ENCODE measurements at regions not wholly inside any gene's neighbourhood (a gene's known extent, or its start where the extent isn't known, plus 50 kb on each side); places are given as distances from the start of the nearest gene placed in this dataset.

DNA sequence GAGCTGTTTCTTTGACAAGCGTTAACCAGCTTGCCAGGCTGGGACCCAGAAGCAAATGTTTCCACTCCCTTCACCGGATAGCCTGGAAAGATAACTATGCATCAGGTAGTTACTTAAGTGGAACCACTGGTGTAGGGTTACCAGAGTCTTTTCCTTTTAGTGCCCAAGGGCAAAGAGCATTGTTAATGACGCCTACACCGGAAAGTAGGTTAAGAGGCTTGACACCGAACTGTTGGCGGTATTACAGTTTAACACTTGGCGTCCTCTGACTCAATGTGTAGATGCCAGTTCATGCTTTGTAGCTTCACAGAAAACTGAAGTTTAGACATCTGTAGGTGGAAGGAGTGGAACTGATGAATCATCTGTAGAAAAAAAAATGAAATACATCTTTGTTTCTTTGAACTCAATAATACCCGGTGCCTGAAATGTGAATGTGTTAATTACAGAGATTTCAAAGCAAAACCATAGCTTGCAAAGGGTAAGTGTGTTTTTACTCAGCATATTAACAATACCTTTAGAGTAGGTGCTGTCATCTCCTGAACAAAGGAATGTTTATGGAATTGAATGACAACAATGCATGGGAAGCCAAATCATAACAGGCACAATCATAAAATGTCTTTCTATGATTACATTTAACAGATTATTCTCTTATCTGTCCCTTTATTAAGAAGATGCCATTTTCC, 426.7 kb upstream of the SALL1 start:
- no peak for DNase-seq
- H3K4me3 Mint-ChIP-seq: no peak overlapping the region
- H3K9me3 Mint-ChIP-seq: peaks cover 5% of the 10 kb centered on the region
- no peaks in the 10 kb centered on the region for H3K36me3 Mint-ChIP-seq
- no peak overlapping the region for H3K27ac Mint-ChIP-seq
- no peaks in the 10 kb centered on the region for H3K27me3 Mint-ChIP-seq
- no peaks in the 10 kb centered on the region for H3K4me1 Mint-ChIP-seq

DNA sequence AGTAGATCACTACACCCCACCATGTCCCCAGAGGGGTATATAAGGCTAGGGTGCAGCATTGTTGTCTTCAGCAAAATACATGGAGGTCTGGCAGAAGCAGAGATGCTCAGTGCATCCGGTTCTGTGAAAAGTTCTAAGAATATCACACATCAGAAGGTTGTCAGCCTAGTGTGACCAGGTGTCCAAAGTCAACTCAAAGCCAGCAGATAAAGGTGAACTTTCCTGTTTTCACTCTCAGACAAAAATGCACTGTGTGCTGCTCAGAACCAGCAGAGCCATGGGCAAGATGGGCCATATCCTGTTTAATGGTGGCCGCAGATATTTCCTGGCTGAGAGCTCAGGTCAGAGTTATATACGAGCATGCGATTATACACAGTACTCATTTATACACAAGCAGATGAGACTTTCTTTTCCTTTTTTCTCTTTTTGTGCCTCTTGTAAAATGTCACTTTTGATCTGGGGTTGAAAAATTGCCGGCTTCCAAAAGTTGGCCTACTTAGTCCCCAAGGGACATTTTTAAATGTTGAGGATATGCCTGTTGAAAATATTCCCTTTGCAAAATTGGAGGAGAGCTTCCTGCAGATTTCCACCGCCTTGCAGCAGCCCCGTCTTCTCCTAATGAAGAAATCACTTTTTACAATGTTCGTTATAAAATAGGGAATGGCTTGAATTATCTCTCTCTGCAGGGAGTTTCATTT, 425.6 kb upstream of the SALL1 start:
- H3K9me3 Mint-ChIP-seq: peaks cover 5% of the 10 kb centered on the region
- no peaks in the 10 kb centered on the region for H3K36me3 Mint-ChIP-seq
- no peak overlapping the region for H3K4me3 Mint-ChIP-seq
- H3K27me3 Mint-ChIP-seq: no peaks in the 10 kb centered on the region
- no peak overlapping the region for H3K27ac Mint-ChIP-seq
- DNase-seq: no peak
- H3K4me1 Mint-ChIP-seq: no peaks in the 10 kb centered on the region

- Mint-ChIP-seq H3K27me3 (no peaks in the 10 kb centered on the region), H3K36me3 (no peaks in the 10 kb centered on the region), H3K27ac (no peak overlapping the region), H3K4me3 (no peak overlapping the region), H3K4me1 (no peaks in the 10 kb centered on the region), H3K9me3 (peaks cover 5% of the 10 kb centered on the region)
- DNase-seq: no peak
These were observed 422.1 kb upstream of the SALL1 start for GRCh38 chr16:51573191-51573590.

DNA sequence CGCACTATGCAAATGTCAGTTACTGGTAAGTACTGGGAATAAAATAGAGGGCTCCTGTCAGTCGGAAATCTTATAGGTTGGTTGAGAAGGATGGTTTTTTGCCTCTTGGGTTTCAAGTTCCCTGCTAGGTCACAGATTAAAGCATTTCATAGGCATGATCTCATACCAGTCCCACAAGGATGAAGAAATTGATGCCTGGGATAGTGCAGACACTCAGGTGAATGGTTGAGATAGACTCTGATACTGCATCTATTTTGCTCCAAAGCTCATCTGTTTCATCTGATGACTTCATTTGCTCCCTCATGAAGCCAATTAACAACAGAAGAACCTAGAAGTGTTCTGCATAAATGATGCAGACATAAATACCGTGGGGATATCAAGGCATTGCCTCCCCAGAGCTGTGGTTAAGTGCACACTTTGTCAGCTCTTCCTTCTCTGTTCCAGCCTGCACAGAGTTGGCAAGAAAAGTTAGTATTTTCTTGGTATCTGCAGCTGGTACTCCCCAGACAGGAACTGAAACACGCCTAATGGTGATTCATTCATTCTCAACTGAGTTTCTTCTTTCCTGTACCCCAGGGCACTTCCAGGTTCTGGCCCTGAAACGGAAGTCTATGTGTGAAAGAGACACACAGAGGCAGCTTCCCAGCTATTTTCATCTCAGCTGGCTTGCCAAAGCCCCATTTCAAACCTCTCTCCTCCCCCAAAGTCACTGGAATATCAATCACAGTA, 418.3 kb upstream of the SALL1 start:
- Mint-ChIP-seq H3K4me3 (no peak overlapping the region), H3K27me3 (no peaks in the 10 kb centered on the region), H3K4me1 (no peaks in the 10 kb centered on the region), H3K27ac (no peak overlapping the region), H3K36me3 (no peaks in the 10 kb centered on the region), H3K9me3 (peaks cover 5% of the 10 kb centered on the region)
- no peak for DNase-seq

DNA sequence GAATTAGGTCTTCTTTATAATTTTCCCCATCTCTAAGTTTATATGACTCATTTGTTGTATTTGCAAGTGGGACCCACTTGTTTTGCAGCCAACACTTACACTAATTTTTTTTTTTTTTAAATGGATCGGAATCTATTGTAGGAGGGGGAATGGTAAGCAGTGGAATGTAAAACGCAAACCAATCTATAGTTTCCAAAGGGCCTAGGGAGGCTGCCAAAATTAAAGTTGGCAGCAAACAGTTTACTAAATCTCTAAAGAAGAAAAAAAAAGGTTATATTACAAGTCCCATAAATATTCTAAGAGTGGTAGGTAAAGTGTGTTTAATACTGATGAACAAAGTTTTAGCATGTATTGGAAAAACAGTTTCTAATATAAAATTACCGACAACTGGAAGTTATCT, 416.8 kb upstream of the SALL1 start:
- Mint-ChIP-seq H3K4me1 (no peaks in the 10 kb centered on the region), H3K27me3 (no peaks in the 10 kb centered on the region), H3K27ac (no peak overlapping the region), H3K36me3 (no peaks in the 10 kb centered on the region), H3K9me3 (peaks cover 5% of the 10 kb centered on the region), H3K4me3 (no peak overlapping the region)
- no peak for DNase-seq

GRCh38 chr16:51565184-51565583, 414.1 kb upstream of the SALL1 start:
- H3K36me3 Mint-ChIP-seq: no peaks in the 10 kb centered on the region
- no peaks in the 10 kb centered on the region for H3K4me1 Mint-ChIP-seq
- peaks cover 6% of the 10 kb centered on the region for H3K9me3 Mint-ChIP-seq
- H3K27me3 Mint-ChIP-seq: no peaks in the 10 kb centered on the region
- H3K4me3 Mint-ChIP-seq: no peak overlapping the region
- DNase-seq: no peak
- no peak overlapping the region for H3K27ac Mint-ChIP-seq

- no peak for DNase-seq
- Mint-ChIP-seq H3K27me3 (no peaks in the 10 kb centered on the region), H3K27ac (no peak overlapping the region), H3K4me3 (no peak overlapping the region), H3K9me3 (peaks cover 6% of the 10 kb centered on the region), H3K4me1 (no peaks in the 10 kb centered on the region), H3K36me3 (no peaks in the 10 kb centered on the region)
These were observed 411.8 kb upstream of the SALL1 start for GRCh38 chr16:51562891-51563290.

DNA sequence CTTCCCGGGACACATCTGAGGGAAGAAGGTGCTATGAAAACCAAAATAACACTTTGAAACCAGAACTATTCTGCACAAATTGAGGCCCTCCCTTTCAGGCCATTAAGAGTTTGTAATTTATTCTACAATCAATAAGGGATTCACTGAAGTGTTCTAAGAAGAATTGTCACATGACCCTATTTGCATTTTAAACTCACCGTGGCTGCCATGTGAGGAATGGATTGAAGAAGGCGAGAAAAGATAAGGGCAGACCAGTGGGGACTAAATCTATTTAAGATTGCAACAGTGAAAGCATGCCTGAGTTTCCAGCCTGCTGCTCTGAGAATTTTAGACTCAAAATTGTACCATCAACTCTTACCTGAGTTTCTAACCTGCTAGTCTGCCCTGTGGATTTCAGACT, 408.8 kb upstream of the SALL1 start:
- Mint-ChIP-seq H3K36me3 (no peaks in the 10 kb centered on the region), H3K27ac (no peak overlapping the region), H3K4me1 (no peaks in the 10 kb centered on the region), H3K27me3 (no peaks in the 10 kb centered on the region), H3K4me3 (no peak overlapping the region), H3K9me3 (peaks cover 1% of the 10 kb centered on the region)
- no peak for DNase-seq

- H3K27me3 Mint-ChIP-seq: no peaks in the 10 kb centered on the region
- no peaks in the 10 kb centered on the region for H3K36me3 Mint-ChIP-seq
- H3K4me1 Mint-ChIP-seq: no peaks in the 10 kb centered on the region
- no peak overlapping the region for H3K27ac Mint-ChIP-seq
- H3K9me3 Mint-ChIP-seq: peaks cover 1% of the 10 kb centered on the region
- H3K4me3 Mint-ChIP-seq: no peak overlapping the region
- DNase-seq: no peak
These were observed 406.6 kb upstream of the SALL1 start for GRCh38 chr16:51557670-51558069.

DNA sequence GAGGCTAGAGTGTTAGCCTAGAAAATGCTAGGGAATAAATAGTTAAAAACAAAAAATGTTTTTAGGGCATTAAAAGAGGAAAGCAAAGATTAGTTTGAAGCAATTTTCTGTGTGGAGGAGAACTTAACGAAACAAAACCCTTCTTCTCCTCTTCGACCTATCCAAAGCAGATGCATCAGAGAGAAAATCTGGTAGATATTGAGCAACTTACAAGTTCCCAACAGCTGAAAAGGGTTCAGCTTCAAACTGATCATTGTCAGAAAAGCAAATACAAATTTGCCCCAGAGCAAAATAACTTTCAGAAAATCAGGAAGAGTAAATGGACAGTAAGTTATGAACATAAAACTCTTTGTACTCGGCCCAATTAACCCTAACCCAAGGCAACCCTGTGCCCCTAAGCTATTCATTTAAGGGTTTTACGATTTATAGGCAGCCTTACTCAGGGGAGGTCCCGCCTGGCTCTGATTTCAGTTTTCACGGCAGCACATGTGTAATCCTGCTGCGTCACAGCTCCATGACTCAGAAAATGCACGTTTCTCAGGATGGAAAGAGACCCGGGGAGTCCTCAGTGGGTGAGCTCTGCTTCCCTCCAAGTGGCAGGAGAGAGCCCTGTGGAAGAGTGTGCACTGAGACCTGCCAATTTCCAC, 405.7 kb upstream of the SALL1 start:
- Mint-ChIP-seq H3K4me1 (no peaks in the 10 kb centered on the region), H3K4me3 (no peak overlapping the region), H3K27me3 (no peaks in the 10 kb centered on the region), H3K27ac (no peak overlapping the region), H3K36me3 (no peaks in the 10 kb centered on the region), H3K9me3 (peaks cover 1% of the 10 kb centered on the region)
- DNase-seq: no peak

DNA sequence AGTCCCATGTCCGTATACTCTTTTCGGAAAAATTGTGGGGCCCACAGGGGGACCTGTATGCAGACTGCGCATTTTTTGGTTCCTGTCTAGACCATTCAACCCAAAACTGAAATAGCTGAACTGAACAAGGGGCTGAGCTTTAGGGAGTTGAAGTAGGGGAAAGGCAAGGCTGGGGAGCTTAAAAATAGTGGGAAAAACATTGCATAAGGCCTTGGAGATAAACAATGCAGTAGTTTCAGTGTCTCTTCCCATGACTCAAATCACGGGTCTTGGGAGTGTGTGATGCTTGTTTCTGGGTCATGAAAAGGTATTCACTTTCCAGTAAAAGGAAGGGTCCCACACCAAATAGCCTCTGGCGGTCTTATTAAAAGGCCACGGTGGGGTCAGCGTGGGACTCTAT, 402.8 kb upstream of the SALL1 start:
- Mint-ChIP-seq H3K9me3 (peaks cover 2% of the 10 kb centered on the region), H3K27me3 (no peaks in the 10 kb centered on the region), H3K4me3 (no peak overlapping the region), H3K36me3 (no peaks in the 10 kb centered on the region), H3K27ac (no peak overlapping the region), H3K4me1 (no peaks in the 10 kb centered on the region)
- DNase-seq: no peak

GRCh38 chr16:51553314-51553713, 402.2 kb upstream of the SALL1 start:
- Mint-ChIP-seq H3K4me3 (no peak overlapping the region), H3K9me3 (peaks cover 2% of the 10 kb centered on the region), H3K4me1 (no peaks in the 10 kb centered on the region), H3K27me3 (no peaks in the 10 kb centered on the region), H3K27ac (no peak overlapping the region), H3K36me3 (no peaks in the 10 kb centered on the region)
- DNase-seq: no peak

DNA sequence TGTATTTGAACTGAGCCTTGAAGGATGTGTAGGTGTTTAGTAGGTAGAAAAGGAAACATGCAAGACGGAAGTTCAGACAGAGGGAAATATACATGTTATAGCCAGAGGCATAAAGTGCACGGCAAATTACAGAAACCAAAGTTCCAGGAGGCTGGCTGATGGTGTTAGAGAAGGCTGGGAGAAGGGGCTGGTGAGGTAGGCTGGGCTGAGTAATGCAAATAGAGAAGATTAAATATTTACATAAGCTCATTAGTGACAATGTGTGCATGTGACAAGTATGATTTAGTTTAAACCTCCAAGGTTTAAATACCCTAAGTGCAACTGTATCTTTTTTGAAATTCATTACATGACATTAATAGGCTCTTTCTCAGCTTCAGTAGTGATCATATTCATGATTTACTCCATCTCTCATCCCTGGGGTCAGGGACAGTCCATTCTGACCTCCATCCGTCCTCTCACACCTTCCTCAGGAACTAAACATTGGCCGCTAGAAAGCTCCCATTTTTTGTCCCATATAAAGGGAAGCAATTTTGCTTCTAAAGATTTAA, 399.8 kb upstream of the SALL1 start:
- no peaks in the 10 kb centered on the region for H3K27me3 Mint-ChIP-seq
- H3K27ac Mint-ChIP-seq: no peak overlapping the region
- no peaks in the 10 kb centered on the region for H3K4me1 Mint-ChIP-seq
- H3K36me3 Mint-ChIP-seq: no peaks in the 10 kb centered on the region
- DNase-seq: no peak
- H3K4me3 Mint-ChIP-seq: no peak overlapping the region
- peaks cover 2% of the 10 kb centered on the region for H3K9me3 Mint-ChIP-seq

DNA sequence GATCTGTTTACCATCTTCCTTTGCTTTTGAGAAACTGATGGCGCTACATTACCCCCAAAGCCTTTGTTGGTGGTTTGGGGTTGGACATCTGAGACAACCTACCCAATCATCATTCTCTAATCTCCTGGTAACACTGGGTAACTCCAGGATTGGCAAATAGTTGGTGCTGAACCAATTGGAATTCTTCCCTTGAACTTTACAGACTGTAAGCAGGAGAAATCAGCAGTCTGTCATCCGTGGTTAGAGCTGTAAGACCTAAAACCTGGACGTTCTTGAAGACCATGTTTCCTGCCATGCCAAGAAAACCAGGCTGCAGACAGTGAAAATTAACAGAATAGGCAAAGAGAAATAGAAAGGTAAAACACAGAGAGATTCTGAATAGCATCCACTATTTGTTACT, 398.8 kb upstream of the SALL1 start:
- Mint-ChIP-seq H3K27ac (no peak overlapping the region), H3K27me3 (no peaks in the 10 kb centered on the region), H3K4me3 (no peak overlapping the region), H3K36me3 (no peaks in the 10 kb centered on the region), H3K9me3 (peaks cover 2% of the 10 kb centered on the region), H3K4me1 (no peaks in the 10 kb centered on the region)
- no peak for DNase-seq

DNA sequence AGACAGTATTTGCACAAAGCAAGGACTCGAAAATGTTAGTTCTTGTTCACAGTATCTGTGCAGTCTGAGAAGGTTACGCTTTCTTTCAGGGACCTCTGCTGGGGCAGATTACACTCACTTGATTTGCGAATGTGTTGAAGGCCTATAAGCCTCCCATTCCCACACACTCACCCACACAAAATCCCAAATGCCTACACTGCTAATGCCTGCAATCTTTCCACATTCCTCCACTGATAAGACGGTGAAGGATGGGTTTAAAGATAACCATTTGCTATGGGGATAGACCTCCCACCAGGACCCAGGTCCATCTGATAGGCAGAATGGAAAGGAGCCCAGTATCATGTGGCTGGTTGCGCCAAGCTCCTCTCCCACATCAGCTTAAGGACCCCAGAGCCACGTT, 394.9 kb upstream of the SALL1 start:
- Mint-ChIP-seq H3K4me3 (no peak overlapping the region), H3K27me3 (no peaks in the 10 kb centered on the region), H3K4me1 (no peaks in the 10 kb centered on the region), H3K36me3 (no peaks in the 10 kb centered on the region), H3K9me3 (peaks cover 2% of the 10 kb centered on the region), H3K27ac (no peak overlapping the region)
- no peak for DNase-seq

Data from activated naive CD8-positive, alpha-beta T cell treated with anti-CD3 and anti-CD28 coated beads for 36 hours (primary cell).